DOHH2 (cell line): ENCODE measurements at regions not wholly inside any gene's neighbourhood (a gene's known extent, or its start where the extent isn't known, plus 50 kb on each side); places are given as distances from the start of the nearest gene placed in this dataset.

Experiments used
- H3F3A ChIP-seq: fragments of 200-600 bp; sonication (generic), shearing (Covaris generic); 2 replicates; pipeline ENCODE4 v1.6.0; 2016; ENCODE audit warnings: antibody characterized with exemption, mild to moderate bottlenecking; ENCODE audit not compliant: control insufficient read depth, insufficient read depth
- H3K27ac ChIP-seq: fragments of 200-600 bp; sonication (generic); 2 replicates; pipeline ENCODE4 v1.5.1; 2014; ENCODE audit warnings: low read depth, mild to moderate bottlenecking, low read length, moderate library complexity
- H3K27me3 ChIP-seq: fragments of 200-600 bp; sonication (generic); 2 replicates; pipeline ENCODE4 v1.6.1; 2014; ENCODE audit warnings: mild to moderate bottlenecking, low read length, mixed read lengths; ENCODE audit not compliant: control insufficient read depth
- H3K36me3 ChIP-seq: fragments of 200-600 bp; sonication (generic); 2 replicates; pipeline ENCODE4 v1.6.1; 2014; ENCODE audit warnings: mild to moderate bottlenecking, low read length, moderate library complexity, mixed read lengths; ENCODE audit not compliant: control insufficient read depth
- H3K4me1 ChIP-seq: fragments of 200-600 bp; sonication (generic); 2 replicates; pipeline ENCODE4 v1.6.1; 2014; ENCODE audit warnings: mild to moderate bottlenecking, low read length, mixed read lengths; ENCODE audit not compliant: control insufficient read depth
- H3K4me2 ChIP-seq: fragments of 200-600 bp; sonication (generic); 2 replicates; pipeline ENCODE4 v1.6.0; 2014; ENCODE audit warnings: mild to moderate bottlenecking, low read length, moderate library complexity
- H3K4me3 ChIP-seq: fragments of 200-600 bp; sonication (generic); 2 replicates; pipeline ENCODE4 v1.5.1; 2014; ENCODE audit warnings: mild to moderate bottlenecking, low read length, mixed read lengths
- H3K79me2 ChIP-seq: fragments of 200-600 bp; sonication (generic); 2 replicates; pipeline ENCODE4 v1.6.1; 2014; ENCODE audit warnings: mild to moderate bottlenecking, low read length, mixed read lengths; ENCODE audit not compliant: control insufficient read depth
- H3K9me2 ChIP-seq: fragments of 200-600 bp; sonication (generic); replicated peaks from 2 replicates; pipeline ENCODE4 v1.6.1; 2014; ENCODE audit warnings: mild to moderate bottlenecking, low read length, mixed read lengths; ENCODE audit not compliant: control insufficient read depth
- H3K9me3 ChIP-seq: fragments of 200-600 bp; sonication (generic); 2 replicates; pipeline ENCODE4 v1.6.1; 2014; ENCODE audit warnings: antibody characterized with exemption, low read length, mixed read lengths; ENCODE audit not compliant: control insufficient read depth, insufficient read depth
- H4K20me1 ChIP-seq: fragments of 200-600 bp; sonication (generic); 2 replicates; pipeline ENCODE4 v1.6.0; 2014; ENCODE audit warnings: low read depth, mild to moderate bottlenecking, antibody characterized with exemption, low read length, moderate library complexity; ENCODE audit not compliant: control insufficient read depth, insufficient read depth
- EZH2phosphoT487 ChIP-seq: fragments of 200-600 bp; sonication (generic); IDR thresholded peaks from 2 replicates; pipeline ENCODE4 v1.6.1; 2017; ENCODE audit warnings: borderline replicate concordance, mild to moderate bottlenecking, antibody characterized with exemption, low read length, moderate library complexity, mixed read lengths
- TF ChIP-seq, protein P1 (sequence below): fragments of 200-600 bp; sonication (generic); IDR thresholded peaks from one replicate; pipeline ENCODE4 v1.5.1; 2014; ENCODE audit warnings: antibody characterized with exemption, mild to moderate bottlenecking, low read depth, low read length; ENCODE audit not compliant: poor library complexity, severe bottlenecking

DNA sequence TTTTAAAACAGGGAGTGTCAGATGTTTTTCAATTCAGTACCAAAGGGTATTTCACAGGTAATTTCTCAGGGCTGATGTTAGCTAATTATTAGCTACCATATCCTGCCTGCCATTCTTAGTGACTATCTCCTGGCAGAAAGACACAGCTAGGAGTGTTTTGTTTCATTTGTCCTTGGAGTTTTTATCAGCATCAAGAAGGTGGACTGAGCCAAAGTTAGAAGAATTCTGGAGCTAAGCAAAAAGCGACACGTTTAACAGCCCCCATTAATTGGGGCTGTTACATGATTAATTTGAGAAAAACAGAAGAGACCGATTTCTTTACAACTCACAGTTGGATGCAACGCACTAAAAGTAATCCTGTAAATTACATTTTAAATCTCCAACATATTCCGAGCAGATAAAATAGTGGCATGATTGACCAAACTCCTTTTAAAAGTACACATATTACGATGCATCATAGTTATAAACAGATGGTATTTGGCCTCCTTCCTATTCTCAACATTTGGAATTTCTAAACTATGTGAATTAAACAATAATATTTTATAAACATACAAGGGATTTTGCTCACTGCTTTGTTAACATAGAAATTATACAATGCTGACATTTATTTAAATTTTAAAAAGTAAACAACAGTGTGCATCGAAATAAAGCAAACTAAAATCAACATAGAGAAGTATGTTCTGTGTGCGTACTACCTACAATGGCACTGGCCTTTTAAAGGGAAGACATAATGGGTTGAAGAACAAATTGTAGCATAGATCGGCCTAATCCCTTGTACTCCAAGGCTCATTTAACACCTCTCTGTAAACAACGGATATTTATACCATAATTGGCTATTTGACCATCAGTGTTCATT is 585.1 kb downstream of the ZEB2 start:
- Histone ChIP-seq H3K27me3 (peaks cover 22% of the 10 kb centered on the region), H3K9me3 (no peaks in the 10 kb centered on the region), H3K36me3 (no peaks in the 10 kb centered on the region), H3K4me1 (peaks cover 21% of the 10 kb centered on the region), H3K27ac (no peak overlapping the region), H3F3A (peaks cover 4% of the 10 kb centered on the region; the same call in 1 of the 2 replicates), H3K9me2 (no peaks in the 10 kb centered on the region), H3K79me2 (no peaks in the 10 kb centered on the region), H4K20me1 (no peaks in the 10 kb centered on the region), H3K4me3 (no peak overlapping the region), H3K4me2 (no peak overlapping the region)
- no peak for TF ChIP-seq EZH2phosphoT487
- TF ChIP-seq, protein P1, sequence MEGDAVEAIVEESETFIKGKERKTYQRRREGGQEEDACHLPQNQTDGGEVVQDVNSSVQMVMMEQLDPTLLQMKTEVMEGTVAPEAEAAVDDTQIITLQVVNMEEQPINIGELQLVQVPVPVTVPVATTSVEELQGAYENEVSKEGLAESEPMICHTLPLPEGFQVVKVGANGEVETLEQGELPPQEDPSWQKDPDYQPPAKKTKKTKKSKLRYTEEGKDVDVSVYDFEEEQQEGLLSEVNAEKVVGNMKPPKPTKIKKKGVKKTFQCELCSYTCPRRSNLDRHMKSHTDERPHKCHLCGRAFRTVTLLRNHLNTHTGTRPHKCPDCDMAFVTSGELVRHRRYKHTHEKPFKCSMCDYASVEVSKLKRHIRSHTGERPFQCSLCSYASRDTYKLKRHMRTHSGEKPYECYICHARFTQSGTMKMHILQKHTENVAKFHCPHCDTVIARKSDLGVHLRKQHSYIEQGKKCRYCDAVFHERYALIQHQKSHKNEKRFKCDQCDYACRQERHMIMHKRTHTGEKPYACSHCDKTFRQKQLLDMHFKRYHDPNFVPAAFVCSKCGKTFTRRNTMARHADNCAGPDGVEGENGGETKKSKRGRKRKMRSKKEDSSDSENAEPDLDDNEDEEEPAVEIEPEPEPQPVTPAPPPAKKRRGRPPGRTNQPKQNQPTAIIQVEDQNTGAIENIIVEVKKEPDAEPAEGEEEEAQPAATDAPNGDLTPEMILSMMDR: no peak

DNA sequence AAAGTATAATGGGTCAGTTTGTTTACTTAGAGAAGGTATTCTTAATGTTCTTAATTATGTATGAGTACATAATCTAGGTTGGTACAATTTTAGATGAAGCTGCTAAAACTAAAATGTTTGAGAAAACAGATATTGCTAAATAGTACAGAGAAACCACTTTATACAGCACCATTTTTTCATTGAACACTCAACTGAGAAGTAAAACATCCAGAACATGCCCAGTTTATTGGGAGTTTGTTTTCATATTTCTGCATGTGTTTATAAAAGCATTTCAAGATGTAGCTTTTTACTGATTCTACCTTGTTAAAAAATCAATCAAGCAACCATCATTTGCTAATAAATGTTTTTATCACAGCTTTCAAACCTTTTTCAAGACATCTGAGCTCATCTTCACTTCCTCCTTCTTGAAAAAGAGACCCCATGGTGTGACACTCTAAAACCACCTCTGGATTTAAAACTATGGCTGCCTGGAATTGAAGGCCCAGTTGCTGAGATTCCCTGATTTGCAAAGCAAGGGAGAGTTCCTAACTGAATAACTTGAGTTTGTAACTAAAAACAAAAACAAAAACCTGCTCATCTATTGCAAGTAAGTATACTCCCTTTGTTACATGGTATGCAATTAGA is 585.9 kb downstream of the ZEB2 start:
- H3K27me3 ChIP-seq: peaks cover 22% of the 10 kb centered on the region
- H3K4me3 ChIP-seq: no peak overlapping the region
- H3K36me3 ChIP-seq: no peaks in the 10 kb centered on the region
- H3K79me2 ChIP-seq: no peaks in the 10 kb centered on the region
- no peak overlapping the region for H3K4me2 ChIP-seq
- TF ChIP-seq, protein P1: no peak
- TF ChIP-seq EZH2phosphoT487: no peak
- H3K27ac ChIP-seq: no peak overlapping the region
- H3K9me2 ChIP-seq: no peaks in the 10 kb centered on the region
- no peaks in the 10 kb centered on the region for H4K20me1 ChIP-seq
- H3K4me1 ChIP-seq: peaks cover 21% of the 10 kb centered on the region
- peaks cover under 1% of the 10 kb centered on the region; the same call in 1 of the 2 replicates for H3F3A ChIP-seq
- H3K9me3 ChIP-seq: no peaks in the 10 kb centered on the region

DNA sequence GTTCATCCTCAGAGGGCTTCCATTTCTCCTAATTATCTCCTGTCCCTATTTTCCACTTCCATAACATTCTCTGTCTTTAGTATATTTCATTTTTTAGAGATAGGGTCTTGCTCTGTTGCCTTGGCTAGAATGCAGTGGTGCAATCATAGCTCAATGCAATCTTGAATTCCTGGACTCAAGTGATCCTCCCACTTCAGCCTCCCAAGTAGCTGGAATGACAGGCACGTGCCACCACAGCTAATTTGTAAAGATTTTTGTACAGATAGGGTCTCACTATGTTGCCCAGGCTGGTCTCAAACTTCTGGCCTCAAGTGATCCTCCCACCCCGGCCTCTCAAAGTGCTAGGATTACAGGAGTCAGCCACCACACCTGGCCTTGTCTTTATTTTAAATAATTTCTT is 589.0 kb downstream of the ZEB2 start:
- no peaks in the 10 kb centered on the region for H3F3A ChIP-seq
- no peaks in the 10 kb centered on the region for H4K20me1 ChIP-seq
- H3K79me2 ChIP-seq: no peaks in the 10 kb centered on the region
- H3K9me3 ChIP-seq: no peaks in the 10 kb centered on the region
- H3K9me2 ChIP-seq: no peaks in the 10 kb centered on the region
- no peaks in the 10 kb centered on the region for H3K27me3 ChIP-seq
- TF ChIP-seq, protein P1: no peak
- H3K4me3 ChIP-seq: no peak overlapping the region
- no peak overlapping the region for H3K4me2 ChIP-seq
- no peaks in the 10 kb centered on the region for H3K36me3 ChIP-seq
- no peak overlapping the region for H3K27ac ChIP-seq
- H3K4me1 ChIP-seq: no peaks in the 10 kb centered on the region
